Medulla oblongata (tissue), 1 donor: ENCODE measurements at regions not wholly inside any gene's neighbourhood (a gene's known extent, or its start where the extent isn't known, plus 50 kb on each side); places are given as distances from the start of the nearest gene placed in this dataset.
"Not testable (repeated sequence)": the region's sequence is repeated elsewhere in the genome, so short reads cannot be mapped to it uniquely, and the experiment has no call there.

Experiments used
- DNase-seq: peaks from one replicate; pipeline ENCODE4 v3.0.0-alpha.2; 2015; ENCODE audit errors: extremely low spot score

- no peak for DNase-seq
These were observed 404.9 kb downstream of the CPS1 start for GRCh38 chr2:210961249-210961648.

DNA sequence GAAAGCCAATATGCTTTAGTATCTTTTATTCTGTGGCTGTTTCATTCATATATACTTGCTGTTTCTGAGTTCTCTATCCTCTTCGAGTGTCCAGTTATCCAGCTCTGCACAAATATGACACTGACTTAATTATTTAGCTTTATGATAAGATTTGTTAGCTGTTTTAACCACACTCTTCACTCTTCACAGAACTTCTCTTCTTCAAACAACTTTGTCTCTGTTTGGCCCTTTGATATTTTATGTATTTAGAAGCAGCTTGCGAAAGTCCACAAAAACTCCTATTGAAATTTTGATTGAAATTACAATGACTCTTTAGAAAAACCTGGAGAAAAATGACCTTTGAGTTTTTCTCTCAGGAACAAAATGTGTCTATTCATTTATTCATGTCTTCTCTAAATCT lies 407.0 kb downstream of the CPS1 start:
- no peak for DNase-seq

- no peak for DNase-seq
These were observed 407.9 kb downstream of the CPS1 start for GRCh38 chr2:210964141-210964764.

DNA sequence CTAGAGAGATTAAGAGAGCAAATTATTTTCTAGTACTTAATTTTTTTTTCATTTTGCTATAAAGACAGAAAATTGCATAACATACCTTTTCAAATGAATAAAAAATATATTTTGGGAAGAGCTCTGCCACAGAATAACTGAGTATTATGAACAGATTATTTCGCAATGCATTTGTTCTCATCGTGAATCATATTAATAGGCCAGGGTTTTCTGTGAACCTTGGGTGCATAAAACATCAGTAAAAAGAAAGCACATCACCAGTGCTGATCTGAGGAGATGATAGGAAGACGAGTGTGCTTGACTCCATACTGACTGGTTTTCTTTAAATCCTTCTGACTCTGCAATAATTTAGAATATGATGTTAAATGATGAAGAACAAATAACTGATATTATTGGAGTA lies 409.1 kb downstream of the CPS1 start:
- DNase-seq, result no peak

- DNase-seq, result no peak
These were observed 409.9 kb downstream of the CPS1 start for GRCh38 chr2:210966330-210966729.

- DNase-seq, result no peak
These were observed 415.0 kb downstream of the CPS1 start for GRCh38 chr2:210971431-210971830.

GRCh38 chr2:210986806-210987205 lies 430.4 kb downstream of the CPS1 start:
- not testable (repeated sequence) for DNase-seq

DNA sequence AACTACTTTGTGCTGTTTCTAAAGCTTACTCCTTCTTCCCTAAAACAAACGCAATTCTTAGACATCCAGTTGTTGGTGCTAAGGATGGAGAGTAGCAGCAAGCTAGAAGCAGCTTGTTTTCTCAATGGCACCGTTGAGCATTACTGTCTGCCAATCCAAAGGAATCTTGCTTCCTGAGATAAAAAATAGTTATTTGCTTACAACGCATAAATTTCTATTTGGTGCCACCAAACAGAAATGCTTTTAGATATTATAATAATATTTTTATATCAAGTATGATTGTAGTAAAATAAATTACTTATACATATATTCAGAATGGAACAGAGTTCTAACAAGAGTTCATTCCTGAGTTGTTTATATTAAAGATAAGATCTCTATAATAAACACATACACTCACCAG lies 434.7 kb downstream of the CPS1 start:
- no peak for DNase-seq

- DNase-seq, result no peak
These were observed 437.7 kb downstream of the CPS1 start for GRCh38 chr2:210994104-210994503.

- DNase-seq, result no peak
These were observed 441.0 kb downstream of the CPS1 start for GRCh38 chr2:210997373-210997772.

DNA sequence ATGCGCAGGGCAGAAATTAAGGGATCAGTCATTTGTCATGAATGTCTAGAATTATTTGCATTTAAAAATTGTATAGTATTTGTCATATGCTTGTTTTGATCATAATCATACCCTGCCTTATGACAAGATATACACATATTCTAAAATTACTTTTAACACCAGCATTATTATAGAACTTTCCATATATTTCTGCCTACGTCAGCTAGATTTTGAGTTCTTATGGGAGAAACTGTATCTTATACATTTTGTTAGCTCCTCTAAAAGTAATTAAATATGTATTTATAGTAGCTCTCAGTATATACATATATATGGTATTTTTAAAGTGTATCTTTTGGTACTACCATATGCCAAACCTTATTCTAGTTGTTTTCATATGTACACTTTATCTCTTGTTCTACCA lies 441.9 kb downstream of the CPS1 start:
- no peak for DNase-seq

DNA sequence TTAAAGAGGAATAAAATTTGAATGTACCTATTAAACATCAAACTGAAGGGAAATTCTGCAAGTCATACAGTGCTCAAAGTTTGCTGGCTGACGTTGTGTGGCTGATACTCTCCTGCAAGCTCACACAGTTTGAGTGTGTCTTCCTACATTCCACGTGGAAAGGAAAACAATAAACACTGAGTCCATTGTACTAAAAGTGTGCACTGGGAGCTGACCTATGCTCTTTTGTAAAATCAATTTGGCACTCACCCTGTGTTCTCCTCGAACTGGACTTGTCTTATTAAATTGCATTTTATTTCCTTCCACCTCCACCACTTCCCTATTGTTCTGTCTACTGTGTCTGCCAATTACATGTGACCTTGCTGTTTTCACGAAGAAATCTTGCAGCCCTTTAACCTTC lies 458.0 kb downstream of the CPS1 start:
- DNase-seq, result no peak

GRCh38 chr2:211014906-211015305 lies 458.5 kb downstream of the CPS1 start:
- DNase-seq, result no peak

GRCh38 chr2:211025089-211025488 lies 468.7 kb downstream of the CPS1 start:
- not testable (repeated sequence) for DNase-seq

- no peak for DNase-seq
These were observed 469.7 kb downstream of the CPS1 start for GRCh38 chr2:211026109-211026508.

GRCh38 chr2:211027976-211028375 lies 471.6 kb downstream of the CPS1 start:
- DNase-seq, result no peak

DNA sequence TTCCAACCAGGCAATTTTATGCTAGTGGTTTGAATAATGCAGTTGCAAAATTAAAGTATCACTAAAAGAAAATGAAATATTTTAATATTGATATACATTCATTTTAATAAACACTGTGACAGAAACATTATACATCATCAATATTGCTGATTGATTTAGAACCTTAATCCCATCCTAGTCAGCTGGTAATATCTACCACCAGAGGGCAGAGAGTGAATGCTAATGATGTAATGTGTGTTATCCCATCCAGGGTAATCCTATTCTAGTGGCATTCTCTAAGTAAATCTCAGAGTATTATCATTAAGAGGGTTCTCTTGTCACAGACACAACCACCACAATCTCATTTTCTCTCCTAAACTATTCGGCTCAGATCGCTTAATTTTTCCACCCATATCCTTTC lies 477.4 kb downstream of the CPS1 start:
- DNase-seq, result peak; percentile 21

DNA sequence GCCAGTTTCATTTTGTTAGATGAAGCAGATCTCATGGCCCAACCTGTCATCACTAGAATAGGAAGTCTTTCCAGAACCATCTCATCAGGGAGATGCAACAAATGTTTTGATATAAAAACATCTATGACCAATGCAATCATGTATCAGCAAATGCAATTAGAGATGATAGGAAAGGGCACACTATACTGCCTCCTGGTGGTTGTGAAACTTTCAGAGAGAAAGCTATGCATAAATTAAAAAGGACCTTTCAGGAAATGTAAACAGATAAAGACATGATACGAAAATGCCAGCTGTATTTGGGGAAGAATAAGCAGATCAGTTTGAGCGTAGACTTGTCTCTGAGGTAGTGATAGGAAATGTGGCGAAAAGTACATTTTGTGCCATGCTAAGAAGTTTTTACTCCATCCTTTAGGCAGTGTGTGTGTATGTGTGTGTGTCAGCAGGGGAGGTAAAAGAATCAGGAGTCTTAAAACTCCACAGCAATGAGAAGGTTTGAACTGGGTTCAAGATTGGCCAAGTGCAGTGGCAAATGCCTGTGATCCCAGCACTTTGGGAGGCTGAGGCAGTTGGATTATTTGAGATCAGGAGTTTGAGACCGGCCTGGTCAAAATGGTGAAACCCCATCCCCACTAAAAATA lies 479.3 kb downstream of the CPS1 start:
- DNase-seq, result peak; percentile 82

DNA sequence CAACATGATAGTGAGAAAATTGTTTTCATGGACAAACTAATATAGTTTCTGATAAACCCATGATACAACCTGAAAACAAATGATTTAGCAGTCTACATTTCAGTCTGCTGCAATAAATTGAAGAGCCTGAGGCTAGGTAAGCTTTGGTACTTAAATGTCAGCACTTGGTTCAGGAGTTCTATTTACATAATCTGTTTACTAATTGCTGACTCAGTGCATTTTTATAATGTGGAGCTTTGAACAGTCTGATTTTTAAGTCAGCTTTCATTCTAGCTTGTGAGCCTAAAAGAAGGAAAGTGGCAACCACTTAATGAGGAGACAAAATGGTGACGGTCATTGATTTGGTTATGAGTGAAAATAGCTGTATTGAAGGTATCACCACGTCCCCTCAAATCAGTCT lies 488.6 kb downstream of the CPS1 start:
- DNase-seq, result no peak

- no peak for DNase-seq
These were observed 493.1 kb downstream of the CPS1 start for GRCh38 chr2:211049321-211050018.

GRCh38 chr2:211055438-211055837 lies 499.0 kb downstream of the CPS1 start:
- no peak for DNase-seq

DNA sequence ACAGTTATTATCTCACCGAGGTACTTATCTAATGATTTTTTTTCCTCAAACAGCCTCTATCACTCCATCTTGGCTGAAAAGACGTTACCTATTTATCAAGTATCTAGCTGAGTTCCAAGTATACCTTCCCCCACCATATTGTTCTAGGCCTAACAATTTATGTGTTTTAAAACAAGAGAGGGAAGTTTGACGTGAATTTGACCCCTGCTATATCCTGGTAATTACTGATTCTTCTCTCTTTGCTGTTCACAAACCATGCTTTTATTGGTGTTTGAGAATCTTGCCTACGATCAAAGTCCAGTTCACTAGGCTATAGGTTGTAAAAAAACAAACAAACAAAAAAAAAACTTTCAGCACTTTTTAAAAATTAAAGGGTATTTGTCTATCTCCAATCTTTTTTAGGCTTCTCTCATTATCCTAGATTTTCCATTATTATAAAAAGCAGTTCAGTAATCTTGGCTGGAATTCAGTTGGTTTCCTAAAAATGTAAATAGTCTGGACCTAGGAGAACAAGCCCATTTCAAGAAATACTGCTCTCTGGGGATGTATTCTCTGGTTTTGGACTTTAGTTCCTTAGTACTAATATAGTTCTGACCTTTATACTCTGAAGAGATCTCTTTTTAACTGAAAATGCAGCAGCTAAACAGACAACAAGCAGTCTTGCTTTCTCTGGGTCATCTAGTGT lies 505.4 kb downstream of the CPS1 start:
- no peak for DNase-seq

DNA sequence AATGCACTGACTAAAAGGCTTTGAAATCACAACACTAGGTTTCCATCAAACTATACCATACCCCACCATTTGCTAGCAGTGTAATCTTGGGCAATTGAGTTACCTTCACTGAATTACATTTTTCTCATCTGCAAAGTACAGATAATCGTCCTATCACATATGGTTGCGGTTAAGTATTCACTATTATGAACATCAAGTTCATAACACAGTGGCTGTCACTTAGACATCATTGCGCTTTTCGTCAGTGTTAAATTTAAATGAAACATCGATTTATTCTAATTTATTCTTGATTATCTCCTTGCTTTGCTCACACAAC lies 505.9 kb downstream of the CPS1 start:
- no peak for DNase-seq
